Right ventricle myocardium inferior (tissue), 1 donor: ENCODE measurements at regions not wholly inside any gene's neighbourhood (a gene's known extent, or its start where the extent isn't known, plus 50 kb on each side); places are given as distances from the start of the nearest gene placed in this dataset.

Experiments
- ATAC-seq: fragments of 200-7000 bp; cut with Tn5 transposase; one replicate; pipeline ENCODE4 v1.9.1; 2020; ENCODE audit warnings: mild to moderate bottlenecking, moderate library complexity
- DNase-seq: peaks from one replicate; pipeline ENCODE4 v3.0.0; 2021; ENCODE audit errors: missing footprints
- intact Hi-C: fragments of 100-400 bp; cut with DNase I; formaldehyde crosslinking; loops from one replicate; pipeline ENCODE4 v1.11.0; 2022
- donor health status: DM: no; HTN: yes; CAD: no; lungs with severe emphysema.

DNA sequence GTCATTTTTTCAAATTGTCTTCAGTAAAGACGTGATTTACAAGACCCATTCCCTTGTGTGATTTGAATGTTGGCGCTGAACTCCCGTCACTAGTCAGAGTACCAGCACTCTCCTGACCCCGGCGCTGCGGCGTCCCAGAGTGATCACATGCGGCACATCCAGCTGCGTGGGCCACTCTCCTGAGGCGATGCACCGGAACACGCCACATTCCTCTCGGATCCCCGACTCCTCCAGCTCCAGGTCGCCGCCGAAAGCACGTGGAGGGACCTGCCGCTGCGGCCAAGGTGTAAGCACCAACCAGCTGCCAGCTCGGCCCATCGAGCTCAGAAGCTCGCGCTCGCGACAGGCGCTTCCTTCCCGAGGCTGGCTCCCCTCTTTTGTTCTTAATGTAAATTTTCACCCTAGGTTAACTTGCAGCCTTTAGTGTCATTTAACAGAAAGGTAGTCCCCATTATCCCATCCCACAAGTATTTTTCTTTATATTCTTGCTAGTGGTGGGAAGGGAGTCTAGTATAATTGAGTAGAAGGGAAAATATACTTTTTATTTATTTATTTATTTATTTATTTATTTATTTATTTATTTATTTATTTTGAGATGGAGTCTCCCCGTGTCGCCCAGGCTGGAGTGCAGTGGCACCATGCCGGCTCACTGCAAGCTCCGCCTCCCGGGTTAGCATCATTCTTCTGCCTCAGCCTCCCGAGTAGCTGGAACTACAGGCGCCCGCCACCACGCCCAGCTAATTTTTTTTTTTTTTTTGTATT is 61.7 kb upstream of the VGLL3 start:
- DNase-seq (peak; percentile 67), ATAC-seq (no peak)
- intact Hi-C loops, result no loop called here

DNA sequence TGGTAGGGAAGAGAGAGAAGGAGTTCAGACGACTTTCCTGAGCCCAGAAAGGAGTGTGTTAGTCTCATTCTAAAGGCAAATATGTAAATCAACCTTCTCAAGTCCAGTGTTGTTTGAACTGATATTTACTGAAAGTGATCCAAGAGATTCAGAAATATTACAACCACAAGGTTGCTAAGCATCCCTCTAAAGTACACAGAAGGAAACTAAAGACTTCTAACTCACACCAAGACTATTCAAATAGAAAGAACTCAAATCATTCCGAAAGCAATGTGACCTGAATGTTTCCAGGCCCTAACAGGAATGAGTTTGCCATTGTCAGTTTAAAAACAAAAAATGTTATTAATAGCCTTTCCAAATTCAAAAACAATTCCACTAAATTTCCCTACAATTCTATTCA is 56.9 kb upstream of the VGLL3 start:
- DNase-seq, result no peak
- intact Hi-C loops, result no loop called here
- ATAC-seq, result no peak

DNA sequence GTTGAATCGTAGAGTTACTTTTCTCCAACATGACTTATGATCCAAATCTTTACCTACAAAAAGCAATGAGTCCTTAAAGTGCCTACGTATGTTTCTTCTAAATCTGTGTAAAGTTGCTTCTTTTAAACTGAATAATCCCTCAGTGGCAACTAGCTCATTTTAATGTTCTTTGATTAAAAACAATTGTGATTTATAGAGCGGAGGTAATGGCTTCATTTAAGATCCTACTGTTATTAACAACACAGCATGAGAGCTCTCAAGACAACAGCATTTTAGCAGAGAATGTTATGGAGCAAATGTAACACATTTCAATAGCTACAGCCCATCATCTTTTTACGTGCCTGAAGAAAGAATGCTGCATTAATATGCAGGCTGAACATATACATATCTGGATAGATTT is 55.3 kb upstream of the VGLL3 start:
- ATAC-seq (no peak), DNase-seq (no peak)
- intact Hi-C loops, result no loop called here

DNA sequence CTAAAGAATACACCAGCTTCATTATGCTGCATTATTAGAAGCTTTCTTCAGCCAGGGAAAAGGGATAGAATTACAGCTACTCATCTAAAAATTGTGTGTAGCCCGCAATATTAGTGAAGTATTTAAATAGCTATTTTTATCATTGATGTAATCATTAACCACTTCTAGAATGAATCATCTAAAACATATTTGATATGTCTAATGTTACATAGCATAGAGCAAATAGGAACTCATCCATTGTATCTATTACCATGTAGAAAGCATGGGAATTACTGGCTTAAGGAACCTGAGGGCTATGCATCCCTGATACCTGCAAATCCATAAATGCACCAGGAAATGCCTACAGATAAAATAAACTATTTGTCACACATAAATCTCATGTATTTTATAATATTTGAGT is 54.5 kb upstream of the VGLL3 start:
- intact Hi-C loops, result no loop called here
- DNase-seq (no peak), ATAC-seq (no peak)

DNA sequence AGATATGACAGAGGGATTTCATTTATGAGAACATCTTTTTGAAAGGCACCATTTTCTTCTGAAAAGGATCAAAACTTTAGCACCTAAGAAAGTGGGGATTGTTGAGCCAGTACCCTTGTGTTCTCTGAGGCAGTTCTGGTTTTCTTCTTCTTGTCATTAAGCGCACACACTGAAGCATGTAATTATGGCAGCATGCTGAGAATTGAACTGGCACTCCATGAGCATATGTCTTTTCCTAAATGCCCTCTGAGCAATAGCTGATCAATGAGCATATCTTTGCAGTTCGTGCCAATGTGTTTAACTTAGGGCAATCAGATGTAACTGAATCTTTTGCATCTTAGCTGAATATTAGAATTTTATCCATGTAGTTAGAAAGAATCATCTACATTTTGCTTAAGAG is 53.9 kb upstream of the VGLL3 start:
- intact Hi-C loops, result no loop called here
- DNase-seq, result no peak

DNA sequence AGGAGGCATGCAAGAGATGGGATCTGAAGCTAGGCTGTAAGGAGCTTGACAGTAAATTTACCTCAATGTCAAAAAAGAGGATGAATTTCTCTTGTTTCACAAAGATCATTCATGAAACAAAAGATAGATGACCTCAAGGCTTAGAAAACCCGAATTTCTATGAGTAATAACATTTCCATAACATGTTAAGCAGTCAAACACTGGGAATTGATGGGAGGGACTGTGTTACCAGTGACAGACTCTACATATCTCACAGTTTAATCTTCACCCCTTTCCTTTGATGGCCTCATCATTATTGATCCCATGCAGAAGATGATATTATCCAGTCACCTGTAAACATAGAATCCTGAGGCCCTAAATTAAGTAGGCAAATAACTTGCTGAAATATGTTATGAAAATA is 53.5 kb upstream of the VGLL3 start:
- intact Hi-C loops, result no loop called here
- DNase-seq, result no peak
- no peak for ATAC-seq

More for the DNA sequence above, 53.9 kb upstream of the VGLL3 start:
- no peak for ATAC-seq

DNA sequence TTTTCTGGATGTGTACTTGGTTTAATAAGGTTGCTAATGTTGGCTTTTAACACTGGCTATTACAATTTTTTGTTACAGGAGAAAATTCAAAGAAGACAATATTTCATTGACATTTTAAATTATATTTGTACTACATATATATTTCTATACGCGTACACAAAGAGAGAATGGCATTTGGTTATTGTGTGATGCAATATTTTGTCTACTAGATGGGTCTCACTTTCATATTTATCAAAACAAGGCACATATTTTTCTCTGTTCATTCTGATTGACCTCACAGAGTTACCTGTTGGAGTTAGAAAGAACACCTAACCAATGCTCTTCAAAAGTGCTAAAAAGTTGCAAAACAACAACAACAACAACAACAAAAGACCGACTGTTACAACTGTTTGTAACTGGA is 50.2 kb upstream of the VGLL3 start:
- no peak for ATAC-seq
- intact Hi-C loops, result no loop called here
- no peak for DNase-seq
